ENCODE measurements at regions not wholly inside any gene's neighbourhood (a gene's known extent, or its start where the extent isn't known, plus 50 kb on each side); places are given as distances from the start of the nearest gene placed in this dataset.

DNA sequence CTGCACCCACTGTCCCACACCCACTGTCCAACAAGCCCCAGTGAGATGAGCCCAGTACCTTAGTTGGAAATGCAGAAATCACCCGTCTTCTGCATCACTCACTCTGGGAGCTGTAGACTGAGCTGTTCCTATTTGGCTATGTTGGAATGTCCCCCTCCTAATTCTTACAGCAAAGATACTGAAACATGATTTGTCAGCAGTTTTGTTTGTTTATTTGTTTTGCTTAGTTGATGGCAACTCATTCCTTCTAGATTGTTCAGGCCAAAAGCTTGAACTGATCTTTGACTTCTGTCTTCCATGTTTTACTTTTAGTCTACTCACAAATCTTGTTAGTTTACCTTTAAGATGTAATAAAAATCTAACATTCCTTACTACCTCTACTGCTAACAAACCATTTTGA lies 233.6 kb upstream of the MIS18BP1 start:
- TF ChIP-seq, protein P1, sequence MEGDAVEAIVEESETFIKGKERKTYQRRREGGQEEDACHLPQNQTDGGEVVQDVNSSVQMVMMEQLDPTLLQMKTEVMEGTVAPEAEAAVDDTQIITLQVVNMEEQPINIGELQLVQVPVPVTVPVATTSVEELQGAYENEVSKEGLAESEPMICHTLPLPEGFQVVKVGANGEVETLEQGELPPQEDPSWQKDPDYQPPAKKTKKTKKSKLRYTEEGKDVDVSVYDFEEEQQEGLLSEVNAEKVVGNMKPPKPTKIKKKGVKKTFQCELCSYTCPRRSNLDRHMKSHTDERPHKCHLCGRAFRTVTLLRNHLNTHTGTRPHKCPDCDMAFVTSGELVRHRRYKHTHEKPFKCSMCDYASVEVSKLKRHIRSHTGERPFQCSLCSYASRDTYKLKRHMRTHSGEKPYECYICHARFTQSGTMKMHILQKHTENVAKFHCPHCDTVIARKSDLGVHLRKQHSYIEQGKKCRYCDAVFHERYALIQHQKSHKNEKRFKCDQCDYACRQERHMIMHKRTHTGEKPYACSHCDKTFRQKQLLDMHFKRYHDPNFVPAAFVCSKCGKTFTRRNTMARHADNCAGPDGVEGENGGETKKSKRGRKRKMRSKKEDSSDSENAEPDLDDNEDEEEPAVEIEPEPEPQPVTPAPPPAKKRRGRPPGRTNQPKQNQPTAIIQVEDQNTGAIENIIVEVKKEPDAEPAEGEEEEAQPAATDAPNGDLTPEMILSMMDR (IDR thresholded peaks at IDR 0.05; ENCODE audit: low read depth, low read length), result no peak

DNA sequence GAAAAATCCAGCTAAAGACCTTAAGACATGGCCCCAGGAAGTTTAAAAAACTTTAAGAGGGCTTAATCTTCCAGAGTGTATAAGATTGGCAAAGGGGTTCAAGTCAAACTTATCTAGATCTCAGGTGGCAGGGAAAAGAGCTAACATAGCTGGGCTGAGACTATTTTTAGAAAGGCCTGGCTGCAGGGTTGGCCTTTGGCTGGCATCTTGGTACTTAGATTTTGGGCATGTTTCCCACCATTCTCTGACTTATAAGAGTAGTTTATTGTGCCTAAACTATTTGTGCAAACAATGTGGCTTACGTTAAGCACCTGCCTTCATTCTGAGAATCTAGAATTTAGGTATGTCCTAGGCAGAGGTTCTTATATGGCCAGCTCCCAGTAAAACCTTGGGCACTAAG lies 214.0 kb upstream of the MIS18BP1 start:
- TF ChIP-seq, protein P1 (IDR thresholded peaks at IDR 0.05; ENCODE audit: low read depth, low read length), result no peak
- H3K4me3 ChIP-seq (ENCODE audit: low read depth, low read length), result no peak overlapping the region

More for the DNA sequence above, 233.6 kb upstream of the MIS18BP1 start:
- H3K4me3 ChIP-seq (ENCODE audit: low read depth, low read length), result no peak overlapping the region

- no peak overlapping the region for H3K4me3 ChIP-seq (ENCODE audit: low read depth, low read length)
- TF ChIP-seq, protein P1 (IDR thresholded peaks at IDR 0.05; ENCODE audit: low read depth, low read length), result no peak
Observed at GRCh38 chr14:45434221-45434620, 181.2 kb upstream of the MIS18BP1 start.

- TF ChIP-seq, protein P1 (IDR thresholded peaks at IDR 0.05; ENCODE audit: low read depth, low read length), result peak; percentile 42; the same call in 1 of the 2 replicates
- H3K4me3 ChIP-seq (ENCODE audit: low read depth, low read length), result no peak overlapping the region
Observed at GRCh38 chr14:45426685-45427282, 173.8 kb upstream of the MIS18BP1 start.

GRCh38 chr14:45406942-45407341 lies 153.9 kb upstream of the MIS18BP1 start:
- H3K4me3 ChIP-seq (ENCODE audit: low read depth, low read length), result no peak overlapping the region
- TF ChIP-seq, protein P1 (IDR thresholded peaks at IDR 0.05; ENCODE audit: low read depth, low read length), result no peak

DNA sequence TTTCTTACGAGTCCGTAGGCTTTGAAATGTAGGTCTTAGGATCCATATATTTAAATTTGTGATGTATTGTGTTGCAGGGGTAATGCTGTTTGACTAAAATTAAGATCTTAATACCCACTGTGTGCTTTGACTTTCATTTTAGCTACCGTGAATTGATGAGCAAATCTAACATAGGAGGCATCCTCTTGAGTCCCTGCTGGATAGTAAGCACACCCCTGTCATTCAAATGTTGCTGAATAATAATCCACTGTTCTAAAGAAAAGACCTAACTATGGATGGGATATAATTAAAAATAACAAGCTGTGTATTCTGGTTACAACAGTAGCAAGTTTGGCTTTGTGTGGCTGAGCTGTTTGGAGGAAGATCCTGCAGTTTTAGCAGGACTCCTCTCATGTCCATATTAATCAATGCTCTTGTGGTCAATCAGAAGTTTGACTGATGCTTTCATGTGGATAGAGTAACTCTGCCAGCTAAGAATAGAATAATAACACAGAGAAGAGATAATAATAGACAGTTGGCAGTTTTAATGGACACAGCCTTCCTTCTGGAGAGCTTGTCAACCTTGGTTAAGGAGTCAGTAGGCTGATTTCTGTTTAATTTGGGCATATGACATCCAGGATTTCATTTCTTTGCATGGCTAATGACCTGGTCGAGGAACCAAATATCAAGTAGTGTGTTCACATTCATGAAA lies 148.1 kb upstream of the MIS18BP1 start:
- TF ChIP-seq, protein P1 (IDR thresholded peaks at IDR 0.05; ENCODE audit: low read depth, low read length), result no peak
- no peak overlapping the region for H3K4me3 ChIP-seq (ENCODE audit: low read depth, low read length)

DNA sequence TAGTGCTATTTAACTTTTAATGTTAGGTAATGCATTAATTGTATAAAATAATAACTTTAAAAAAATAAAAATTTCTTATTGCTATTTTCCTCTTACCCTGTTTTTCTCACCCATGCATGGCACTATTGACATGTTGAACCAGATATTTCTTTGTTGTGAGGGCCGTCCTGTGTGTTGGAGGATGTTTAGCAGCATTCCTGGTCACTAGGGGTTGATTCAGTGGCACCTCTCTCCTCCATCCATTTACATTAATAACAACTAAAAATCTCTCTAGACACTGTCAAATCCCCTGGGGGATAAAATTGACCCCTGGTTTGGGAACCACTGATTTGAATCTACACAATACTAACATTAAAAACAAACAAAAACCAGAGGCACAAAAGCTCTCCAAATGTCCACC lies 147.5 kb upstream of the MIS18BP1 start:
- TF ChIP-seq, protein P1 (IDR thresholded peaks at IDR 0.05; ENCODE audit: low read depth, low read length), result no peak
- H3K4me3 ChIP-seq (ENCODE audit: low read depth, low read length), result no peak overlapping the region

Data from WI38 (cell line).